ENCODE measurements at regions not wholly inside any gene's neighbourhood (a gene's known extent, or its start where the extent isn't known, plus 50 kb on each side); places are given as distances from the start of the nearest gene placed in this dataset.

GRCh38 chr2:58633613-58634365, 392.7 kb upstream of the FANCL start:
- no peak for TF ChIP-seq CTCF (IDR thresholded peaks at IDR 0.05; ENCODE audit: insufficient read depth, low read length, poor library complexity, severe bottlenecking)
- no peak for TF ChIP-seq EZH2phosphoT487 (conservative IDR thresholded peaks at IDR 0.05; ENCODE audit: low read length)
